Hepatocyte (in vitro differentiated cells): ENCODE measurements at regions not wholly inside any gene's neighbourhood (a gene's known extent, or its start where the extent isn't known, plus 50 kb on each side); places are given as distances from the start of the nearest gene placed in this dataset.
A peak's percentile ranks its signal among the peaks of the same experiment; 100 is the strongest.

Experiments used
- DNase-seq: peaks from one replicate; pipeline ENCODE4 v3.0.0-alpha.2; 2016; ENCODE audit warnings: low spot score
- H2AFZ ChIP-seq: fragments of 200-600 bp; sonication (generic); 2 replicates; pipeline ENCODE4 v1.6.0; 2016; ENCODE audit warnings: antibody characterized with exemption, mild to moderate bottlenecking
- H3K27ac ChIP-seq: fragments of 200-600 bp; sonication (generic); 2 replicates; pipeline ENCODE4 v1.5.1; 2016; ENCODE audit warnings: mild to moderate bottlenecking
- H3K27me3 ChIP-seq: fragments of 200-600 bp; sonication (generic); 2 replicates; pipeline ENCODE4 v1.6.1; 2016
- H3K36me3 ChIP-seq: fragments of 200-600 bp; sonication (generic); replicated peaks from 2 replicates; pipeline ENCODE4 v1.5.1; 2016; ENCODE audit warnings: low read depth; ENCODE audit not compliant: insufficient read depth
- H3K4me1 ChIP-seq: fragments of 200-600 bp; sonication (generic); 2 replicates; pipeline ENCODE4 v1.5.1; 2016; ENCODE audit warnings: mild to moderate bottlenecking, moderate library complexity; ENCODE audit not compliant: insufficient read depth
- H3K4me2 ChIP-seq: fragments of 200-600 bp; sonication (generic); 2 replicates; pipeline ENCODE4 v1.6.0; 2016
- H3K4me3 ChIP-seq: fragments of 200-600 bp; sonication (generic); 2 replicates; pipeline ENCODE4 v1.5.1; 2016; ENCODE audit warnings: mild to moderate bottlenecking
- H3K79me2 ChIP-seq: fragments of 200-600 bp; sonication (generic); 2 replicates; pipeline ENCODE4 v1.6.0; 2017; ENCODE audit warnings: mild to moderate bottlenecking
- H3K9me2 ChIP-seq: fragments of 200-600 bp; sonication (generic); replicated peaks from 2 replicates; pipeline ENCODE4 v1.6.0; 2017; ENCODE audit warnings: mild to moderate bottlenecking; ENCODE audit not compliant: insufficient read depth
- H3K9me3 ChIP-seq: fragments of 200-600 bp; sonication (generic); 2 replicates; pipeline ENCODE4 v1.5.1; 2016; ENCODE audit warnings: low read depth, mild to moderate bottlenecking
- H4K20me1 ChIP-seq: fragments of 200-600 bp; sonication (generic); 2 replicates; pipeline ENCODE4 v1.6.0; 2016; ENCODE audit warnings: mild to moderate bottlenecking; ENCODE audit not compliant: insufficient read depth, poor library complexity, severe bottlenecking
- CTCF ChIP-seq: fragments of 200-600 bp; sonication (generic); IDR thresholded peaks from 2 replicates; pipeline ENCODE4 v1.5.1; 2016; ENCODE audit warnings: antibody characterized with exemption, mild to moderate bottlenecking; ENCODE audit not compliant: poor library complexity
- EZH2 ChIP-seq: fragments of 200-600 bp; sonication (generic); IDR thresholded peaks from 2 replicates; pipeline ENCODE4 v1.6.1; 2016; ENCODE audit warnings: antibody characterized with exemption, mild to moderate bottlenecking, borderline replicate concordance
- EZH2phosphoT487 ChIP-seq: fragments of 200-600 bp; sonication (generic); IDR thresholded peaks from one replicate; pipeline ENCODE4 v1.6.1; 2018; ENCODE audit warnings: antibody characterized with exemption, mild to moderate bottlenecking, low read depth, moderate library complexity; ENCODE audit not compliant: unreplicated experiment, severe bottlenecking
- WGBS: methylation state at CpG from one replicate; pipeline ENCODE4 v1.1.6; 2016; ENCODE audit warnings: low lambda C conversion rate; ENCODE audit errors: missing lambda C conversion rate; 5-methylcytosine and 5-hydroxymethylcytosine counted together

GRCh38 chr12:4082809-4083403 lies 190.7 kb upstream of the CCND2 start:
- Histone ChIP-seq H3K4me3 (no peak overlapping the region), H3K36me3 (no peaks in the 10 kb centered on the region), H3K9me3 (no peaks in the 10 kb centered on the region), H4K20me1 (no peaks in the 10 kb centered on the region), H3K79me2 (no peaks in the 10 kb centered on the region), H3K27ac (no peak overlapping the region), H2AFZ (no peak overlapping the region), H3K4me2 (no peak overlapping the region), H3K9me2 (no peaks in the 10 kb centered on the region), H3K27me3 (no peaks in the 10 kb centered on the region), H3K4me1 (no peaks in the 10 kb centered on the region)
- WGBS = 58% methylated on average over 13 of the region's 13 CpGs
- no peak for TF ChIP-seq EZH2
- no peak for TF ChIP-seq EZH2phosphoT487
- TF ChIP-seq CTCF = no peak
- DNase-seq = no peak

- Histone ChIP-seq H3K4me3 (no peak overlapping the region), H3K27ac (no peak overlapping the region), H3K4me1 (no peaks in the 10 kb centered on the region), H2AFZ (no peak overlapping the region), H3K79me2 (no peaks in the 10 kb centered on the region), H3K9me2 (no peaks in the 10 kb centered on the region), H3K9me3 (no peaks in the 10 kb centered on the region), H3K36me3 (no peaks in the 10 kb centered on the region), H3K27me3 (no peaks in the 10 kb centered on the region), H3K4me2 (no peak overlapping the region), H4K20me1 (no peaks in the 10 kb centered on the region)
- TF ChIP-seq CTCF (no peak), EZH2 (no peak), EZH2phosphoT487 (no peak)
- no peak for DNase-seq
- 95% methylated on average over 1 of the region's 1 CpG for WGBS
These were observed 193.3 kb upstream of the CCND2 start for GRCh38 chr12:4080213-4080612.

- Histone ChIP-seq H3K9me3 (no peaks in the 10 kb centered on the region), H4K20me1 (no peaks in the 10 kb centered on the region), H3K4me2 (no peak overlapping the region), H2AFZ (no peak overlapping the region), H3K9me2 (no peaks in the 10 kb centered on the region), H3K4me3 (no peak overlapping the region), H3K79me2 (no peaks in the 10 kb centered on the region), H3K4me1 (no peaks in the 10 kb centered on the region), H3K36me3 (no peaks in the 10 kb centered on the region), H3K27ac (no peak overlapping the region), H3K27me3 (no peaks in the 10 kb centered on the region)
- no peak for DNase-seq
- TF ChIP-seq EZH2 (no peak), CTCF (no peak), EZH2phosphoT487 (no peak)
- WGBS = 97% methylated on average over 4 of the region's 4 CpGs
These were observed 199.4 kb upstream of the CCND2 start for GRCh38 chr12:4074129-4074528.

- 85% methylated on average over 3 of the region's 3 CpGs for WGBS
- H2AFZ ChIP-seq = peak overlapping the region; percentile 10
These were observed 196.4 kb upstream of the PARP11 start for GRCh38 chr12:4069670-4070010.

More at GRCh38 chr12:4069670-4070010, 196.4 kb upstream of the PARP11 start:
- no peak for DNase-seq
- no peaks in the 10 kb centered on the region for H3K79me2 ChIP-seq
- H3K4me2 ChIP-seq = no peak overlapping the region
- H3K36me3 ChIP-seq = no peaks in the 10 kb centered on the region
- H3K9me3 ChIP-seq = no peaks in the 10 kb centered on the region
- H3K4me3 ChIP-seq = no peak overlapping the region
- H3K4me1 ChIP-seq = no peaks in the 10 kb centered on the region
- H3K9me2 ChIP-seq = no peaks in the 10 kb centered on the region
- peak overlapping the region; percentile 35 for H3K27ac ChIP-seq
- TF ChIP-seq EZH2 (no peak), EZH2phosphoT487 (no peak), CTCF (no peak)
- H3K27me3 ChIP-seq = no peaks in the 10 kb centered on the region
- no peaks in the 10 kb centered on the region for H4K20me1 ChIP-seq
